ENCODE measurements at regions not wholly inside any gene's neighbourhood (a gene's known extent, or its start where the extent isn't known, plus 50 kb on each side); places are given as distances from the start of the nearest gene placed in this dataset.

DNA sequence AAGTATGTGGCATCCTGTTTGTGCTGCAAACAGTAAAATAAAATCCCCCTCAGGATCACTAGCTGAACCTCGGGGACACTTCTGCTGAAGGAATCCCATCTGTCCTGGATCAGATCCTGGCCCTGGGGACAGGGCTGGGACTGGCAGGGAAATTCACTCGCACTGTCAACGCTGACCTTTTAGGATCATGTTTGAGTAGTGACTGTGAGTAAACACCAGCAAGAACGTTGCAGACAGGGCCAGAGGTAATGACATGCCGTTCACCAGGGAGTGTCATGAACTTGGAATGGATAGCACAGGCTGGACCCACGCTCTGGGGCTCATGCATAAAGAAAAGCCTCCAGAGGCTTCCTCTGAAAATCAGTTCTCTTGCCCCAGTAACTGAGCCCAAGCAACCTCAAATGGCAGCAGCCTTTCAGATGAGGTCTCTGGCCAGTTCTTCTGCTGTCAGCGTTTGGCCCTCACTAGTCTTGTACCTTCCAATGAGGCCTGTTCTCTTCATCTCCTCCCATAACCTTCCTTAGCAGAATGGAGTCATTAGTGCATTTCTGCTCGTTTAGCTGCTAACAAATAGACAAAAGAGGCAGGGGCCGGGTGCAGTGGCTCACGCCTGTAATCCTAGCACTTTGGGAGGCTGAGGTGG, 51.0 kb upstream of the BARX2 start:
- DNase-seq (ENCODE audit: low read depth) = no peak

DNA sequence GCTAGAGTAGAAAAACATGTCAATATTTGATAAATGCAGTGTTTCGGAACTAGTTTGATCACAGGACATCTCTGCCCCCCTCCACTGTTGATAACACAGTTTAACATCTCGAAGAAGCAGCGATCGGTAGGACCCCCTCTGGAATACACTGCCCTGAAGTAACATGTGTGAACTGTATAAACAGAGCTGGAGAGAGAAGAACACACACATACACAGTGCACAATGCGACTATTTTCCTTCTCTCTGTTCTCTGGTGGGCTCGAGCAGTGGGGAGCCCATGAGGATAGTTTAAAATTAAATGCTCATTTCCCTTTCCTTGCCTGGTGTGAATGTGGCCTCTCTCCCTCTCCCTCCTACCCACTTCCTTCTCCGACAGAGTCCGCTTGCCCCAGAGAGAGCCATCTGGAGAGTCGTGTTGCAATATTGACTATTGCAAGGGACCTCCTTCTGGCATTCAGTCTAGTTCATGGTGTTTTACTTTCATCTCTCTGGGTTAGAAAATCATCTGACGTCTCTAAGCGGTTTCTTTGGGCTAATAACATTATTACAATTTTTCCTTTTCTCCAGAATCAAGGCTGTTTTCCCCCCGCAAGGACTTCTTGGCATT, 51.6 kb upstream of the BARX2 start:
- no peak for DNase-seq (ENCODE audit: low read depth)

DNA sequence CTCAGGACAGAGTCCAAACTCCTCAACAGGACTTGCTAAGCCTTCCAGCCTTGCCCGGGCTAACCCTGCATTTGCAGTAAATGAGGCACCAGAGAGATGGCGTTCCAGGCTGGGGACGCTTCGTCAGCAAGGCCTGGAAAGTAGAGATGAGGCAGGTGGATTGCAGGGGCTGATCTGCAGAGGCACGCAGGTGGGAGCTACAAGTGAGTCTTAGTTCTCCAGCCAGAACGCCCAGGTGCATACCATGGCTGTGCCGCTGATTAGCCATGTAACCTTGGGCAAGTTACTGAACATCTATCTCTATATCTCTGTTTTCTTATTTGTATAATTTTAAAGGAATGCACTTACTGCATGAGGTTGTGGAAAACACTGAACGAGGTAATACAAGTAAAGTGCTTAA, 52.7 kb upstream of the BARX2 start:
- DNase-seq (ENCODE audit: low read depth) = no peak

GRCh38 chr11:129321076-129321475, 54.6 kb upstream of the BARX2 start:
- no peak for DNase-seq (ENCODE audit: low read depth)

- DNase-seq (ENCODE audit: low read depth) = peak; percentile 12
These were observed 55.2 kb upstream of the BARX2 start for GRCh38 chr11:129320494-129320893.

GRCh38 chr11:129319751-129320150, 55.9 kb upstream of the BARX2 start:
- DNase-seq (ENCODE audit: low read depth) = no peak

GRCh38 chr11:129319201-129319600, 56.4 kb upstream of the BARX2 start:
- DNase-seq (ENCODE audit: low read depth) = no peak

DNA sequence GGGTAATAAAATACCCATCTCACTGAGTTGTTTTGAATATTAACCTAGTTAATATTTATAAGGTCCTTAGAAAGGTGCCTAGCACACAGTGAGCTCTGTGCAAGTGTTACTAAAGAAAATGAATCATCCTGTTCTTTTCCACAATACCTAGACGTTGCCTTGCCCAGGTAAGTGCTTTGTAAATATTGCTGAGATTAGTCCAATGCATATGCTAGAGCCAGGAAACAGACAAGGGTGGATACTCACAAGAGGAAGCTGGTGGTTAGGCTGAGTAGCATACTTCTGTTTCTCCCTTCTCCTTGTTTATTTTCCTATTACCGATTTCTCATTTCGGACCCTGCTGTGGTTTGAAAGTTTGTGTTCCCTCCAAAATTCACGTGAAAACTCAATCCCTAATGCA, 58.1 kb upstream of the BARX2 start:
- no peak for DNase-seq (ENCODE audit: low read depth)

- DNase-seq (ENCODE audit: low read depth) = no peak
These were observed 58.9 kb upstream of the BARX2 start for GRCh38 chr11:129316781-129317180.

DNA sequence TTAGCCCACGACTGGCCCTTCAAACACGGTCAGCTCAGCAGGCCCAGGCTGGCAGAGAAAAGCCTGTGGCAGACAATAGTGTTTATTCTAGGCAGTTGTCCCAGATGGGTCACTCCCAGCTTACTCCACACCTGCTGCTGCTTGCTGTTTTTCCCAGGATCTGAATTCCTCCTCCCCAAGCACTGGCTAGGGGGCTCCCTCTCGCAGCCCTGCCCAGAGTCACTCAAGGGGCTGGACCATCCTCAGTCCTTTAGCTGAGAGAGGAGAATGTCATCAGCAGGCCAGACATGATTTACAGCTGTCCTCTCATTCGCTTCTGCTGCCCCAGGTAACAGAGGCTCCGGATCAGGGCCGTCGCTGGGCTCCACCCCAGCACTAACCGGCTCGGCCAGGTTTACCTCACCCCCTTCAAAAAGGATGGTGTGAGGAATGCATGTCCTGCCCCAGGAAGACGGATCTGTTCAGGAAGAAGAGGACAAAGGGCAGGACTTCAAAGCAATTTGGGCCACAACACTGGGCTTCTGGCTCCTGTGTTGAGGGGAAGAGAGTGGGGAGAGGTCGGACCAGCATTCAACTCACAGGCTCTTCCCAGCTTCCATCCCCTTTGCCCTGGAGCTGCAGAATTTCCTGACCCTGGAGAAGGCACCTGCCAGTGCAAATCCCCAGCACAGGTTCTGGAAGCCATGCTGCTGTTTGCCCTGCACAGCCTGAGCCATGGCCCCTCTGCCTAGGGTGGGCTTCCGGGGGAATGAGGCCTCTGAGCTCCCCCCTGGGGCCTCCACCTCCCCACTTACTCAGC, 59.7 kb upstream of the BARX2 start:
- DNase-seq (ENCODE audit: low read depth) = no peak

- DNase-seq (ENCODE audit: low read depth) = no peak
These were observed 61.3 kb upstream of the BARX2 start for GRCh38 chr11:129314371-129314770.

- no peak for DNase-seq (ENCODE audit: low read depth)
These were observed 61.9 kb upstream of the BARX2 start for GRCh38 chr11:129313541-129314297.

DNA sequence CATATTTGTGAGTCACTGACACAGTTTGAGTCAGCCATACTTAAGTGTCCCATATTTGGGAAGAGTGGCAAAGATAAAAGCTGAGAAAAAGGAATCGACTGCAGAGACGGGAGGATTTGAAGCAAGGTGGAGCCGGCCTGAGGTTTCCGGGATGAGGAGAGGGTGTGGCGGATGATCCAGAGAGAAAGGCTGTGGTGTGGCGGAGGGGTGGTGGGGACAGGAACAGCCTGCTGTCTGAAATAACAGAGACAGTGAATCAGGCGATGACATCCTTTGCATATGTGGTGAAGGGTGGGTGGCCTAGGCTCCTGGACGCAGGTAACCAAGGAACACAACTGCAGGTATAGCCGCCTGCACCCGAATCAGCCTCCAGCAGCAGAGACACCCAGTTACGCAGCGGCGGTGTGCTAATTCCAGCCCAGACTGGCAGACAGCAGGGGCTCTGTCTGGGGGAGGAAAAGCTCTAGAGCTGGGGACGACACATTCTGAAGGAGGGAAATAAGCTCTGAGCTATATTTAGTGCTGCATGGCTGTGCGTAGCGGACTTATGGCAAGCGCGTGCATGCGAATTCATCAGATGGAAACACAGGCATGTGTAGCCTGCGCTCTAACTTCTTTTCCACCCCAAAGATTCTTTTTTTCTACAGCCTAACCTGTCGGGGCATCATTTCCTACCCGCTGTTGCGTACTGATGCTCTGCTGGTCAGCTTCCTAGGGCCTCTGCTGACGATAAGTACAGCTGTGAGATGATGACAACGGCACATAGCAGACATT, 62.7 kb upstream of the BARX2 start:
- DNase-seq (ENCODE audit: low read depth) = no peak

GRCh38 chr11:129308241-129308865, 67.3 kb upstream of the BARX2 start:
- DNase-seq (ENCODE audit: low read depth) = no peak

- DNase-seq (ENCODE audit: low read depth) = no peak
These were observed 68.5 kb upstream of the BARX2 start for GRCh38 chr11:129307162-129307561.

DNA sequence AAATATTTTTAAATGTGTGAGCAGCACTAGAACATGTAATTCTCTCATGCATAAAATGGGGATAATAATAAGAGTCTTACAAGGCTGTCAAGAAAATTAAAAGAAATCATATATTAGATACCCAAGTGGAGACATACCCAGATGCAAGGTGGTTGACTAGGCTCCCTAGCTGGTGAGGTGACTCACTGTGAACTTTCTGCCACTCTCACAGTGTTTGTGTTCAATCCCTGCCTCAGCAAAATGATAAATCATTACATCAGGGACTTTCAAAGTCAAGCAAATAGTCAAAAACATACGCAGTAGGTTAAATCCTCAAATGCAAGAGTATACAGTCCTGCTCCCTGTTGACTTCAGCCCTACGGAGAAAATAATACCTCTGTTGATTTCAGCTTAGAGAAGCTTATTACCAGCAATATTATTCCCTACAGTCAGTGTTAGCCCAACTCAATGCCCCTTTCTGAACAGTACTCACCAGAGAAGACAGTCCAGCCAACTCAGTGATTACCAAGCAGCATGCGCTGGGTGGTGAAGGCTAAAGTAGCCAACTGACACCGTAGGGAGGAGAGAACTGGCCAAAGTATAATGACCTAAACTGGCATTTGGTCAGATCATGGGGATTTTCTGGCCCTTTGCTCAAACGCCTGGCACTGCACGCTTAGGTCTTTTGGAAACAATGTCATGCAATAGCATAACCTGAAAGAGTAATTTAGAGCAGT, 73.1 kb upstream of the BARX2 start:
- no peak for DNase-seq (ENCODE audit: low read depth)

DNA sequence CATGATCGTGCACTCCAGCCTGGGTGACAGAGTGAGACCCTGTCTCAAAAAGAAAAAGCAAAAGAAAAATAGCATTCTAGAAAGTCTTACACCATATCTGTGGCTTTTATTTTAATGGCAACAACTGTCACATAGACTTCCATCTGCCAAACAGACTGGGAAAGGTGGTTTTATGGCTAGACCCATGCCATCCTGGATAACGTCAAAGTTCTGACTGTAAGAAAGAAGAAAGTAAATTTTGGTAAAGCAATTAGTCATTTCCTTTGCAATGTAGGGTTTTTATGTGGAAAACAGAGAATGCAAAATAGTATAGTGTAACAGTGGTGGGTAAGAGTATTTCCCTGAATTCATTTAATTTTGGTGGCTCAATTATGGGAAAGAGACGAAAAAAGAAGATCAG, 75.5 kb upstream of the BARX2 start:
- no peak for DNase-seq (ENCODE audit: low read depth)

DNA sequence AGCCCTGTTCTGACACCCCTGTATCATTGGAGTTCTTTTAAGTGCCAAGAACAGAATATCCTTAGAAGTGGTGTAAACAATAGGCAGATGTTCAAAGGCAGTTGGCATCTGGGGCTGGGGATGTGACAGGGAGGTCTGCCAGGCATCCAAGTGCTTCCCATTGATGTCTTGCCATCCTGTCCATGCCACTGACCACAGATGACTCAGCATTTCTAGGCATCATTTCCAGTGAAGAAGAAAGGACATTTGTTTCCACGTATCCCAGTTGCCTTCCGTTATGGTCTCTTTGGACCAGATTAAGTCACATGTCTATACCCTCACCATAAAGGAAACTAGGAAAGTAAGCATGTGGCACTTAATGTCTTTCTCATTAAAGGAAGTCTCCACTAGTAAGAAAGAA, 76.7 kb upstream of the BARX2 start:
- DNase-seq (ENCODE audit: low read depth) = no peak

- DNase-seq (ENCODE audit: low read depth) = no peak
These were observed 79.9 kb upstream of the BARX2 start for GRCh38 chr11:129295746-129296145.

- no peak for DNase-seq (ENCODE audit: low read depth)
These were observed 82.9 kb upstream of the BARX2 start for GRCh38 chr11:129292771-129293170.

- DNase-seq (ENCODE audit: low read depth) = no peak
These were observed 83.6 kb upstream of the BARX2 start for GRCh38 chr11:129292092-129292491.

Measured in Daoy (cell line).